PFSK-1 (cell line): ENCODE measurements at regions not wholly inside any gene's neighbourhood (a gene's known extent, or its start where the extent isn't known, plus 50 kb on each side); places are given as distances from the start of the nearest gene placed in this dataset.

ENCODE experiments used
- FOXP2 ChIP-seq: optimal IDR thresholded peaks from 2 replicates; pipeline ENCODE3; 2011; ENCODE audit warnings: borderline replicate concordance, control low read depth, inconsistent platforms; ENCODE audit not compliant: insufficient read depth; ENCODE audit errors: extremely low read length, extremely low read depth
- POLR2AphosphoS5 ChIP-seq: IDR thresholded peaks from 2 replicates; pipeline ENCODE4 v1.6.1; 2012; ENCODE audit warnings: low read depth, mild to moderate bottlenecking, control low read depth, low read length, moderate library complexity
- REST ChIP-seq, 2 experiments: IDR thresholded peaks; 2 replicates each; pipeline versions ENCODE4 v1.6.1 to v1.8.0; 2011 to 2012; ENCODE audit warnings: low read depth in 2 of 2, low read length in 2 of 2, control low read depth in 1 of 2, inconsistent platforms in 1 of 2, mild to moderate bottlenecking in 1 of 2, moderate library complexity in 1 of 2; ENCODE audit not compliant: insufficient read depth in 1 of 2
- SIN3A ChIP-seq: IDR thresholded peaks from 2 replicates; pipeline ENCODE4 v1.6.1; 2012; ENCODE audit warnings: mild to moderate bottlenecking, low read length, moderate library complexity, borderline replicate concordance; ENCODE audit not compliant: insufficient read depth
- TAF1 ChIP-seq: IDR thresholded peaks from 2 replicates; pipeline ENCODE4 v1.6.1; 2012; ENCODE audit warnings: low read length, control low read depth, borderline replicate concordance; ENCODE audit not compliant: insufficient read depth

- TF ChIP-seq POLR2AphosphoS5 (no peak), TAF1 (no peak), REST (IDR thresholded peaks at IDR 0.05; ENCODE audit: insufficient read depth in 1 of 2, low read depth in 2 of 2, low read length in 2 of 2) (no peak), FOXP2 (no peak), SIN3A (no peak)
Observed at GRCh38 chr9:643966-644365, 197.5 kb upstream of the DMRT1 start.

GRCh38 chr9:647522-647921, 194.0 kb upstream of the DMRT1 start:
- TF ChIP-seq POLR2AphosphoS5 = no peak
- TF ChIP-seq SIN3A = no peak
- TF ChIP-seq REST (IDR thresholded peaks at IDR 0.05; ENCODE audit: insufficient read depth in 1 of 2, low read depth in 2 of 2, low read length in 2 of 2) = no peak
- TF ChIP-seq TAF1 = no peak

GRCh38 chr9:649128-650074, 192.1 kb upstream of the DMRT1 start:
- TF ChIP-seq TAF1 (no peak), FOXP2 (no peak), POLR2AphosphoS5 (no peak), SIN3A (no peak), REST (IDR thresholded peaks at IDR 0.05; ENCODE audit: insufficient read depth in 1 of 2, low read depth in 2 of 2, low read length in 2 of 2) (no peak)

- TF ChIP-seq SIN3A (no peak), REST (IDR thresholded peaks at IDR 0.05; ENCODE audit: insufficient read depth in 1 of 2, low read depth in 2 of 2, low read length in 2 of 2) (no peak), FOXP2 (no peak), TAF1 (no peak), POLR2AphosphoS5 (no peak)
Observed at GRCh38 chr9:650362-650761, 191.1 kb upstream of the DMRT1 start.
